LNCaP clone FGC (cell line): ENCODE measurements at regions not wholly inside any gene's neighbourhood (a gene's known extent, or its start where the extent isn't known, plus 50 kb on each side); places are given as distances from the start of the nearest gene placed in this dataset.
"Not testable (repeated sequence)": the region's sequence is repeated elsewhere in the genome, so short reads cannot be mapped to it uniquely, and the experiment has no call there.

Experiments
- DNase-seq: peaks from one replicate; pipeline ENCODE4 v3.0.0-alpha.2; 2011; ENCODE audit warnings: low read depth
- H3K4me3 ChIP-seq: 2 replicates; pipeline ENCODE4 v1.5.1; 2011; ENCODE audit warnings: mild to moderate bottlenecking, low read depth, low read length, control low read depth
- CTCF ChIP-seq: IDR thresholded peaks from 2 replicates; pipeline ENCODE4 v1.5.1; 2012; ENCODE audit warnings: mild to moderate bottlenecking; ENCODE audit not compliant: control insufficient read depth, insufficient read depth; ENCODE audit errors: extremely low read depth

- TF ChIP-seq CTCF = no peak
- DNase-seq = no peak
Measured at GRCh38 chr7:53237344-53237913, 202.0 kb downstream of the POM121L12 start.

GRCh38 chr7:53238021-53238605 lies 202.7 kb downstream of the POM121L12 start:
- TF ChIP-seq CTCF = no peak
- DNase-seq = no peak
- H3K4me3 ChIP-seq = no peak overlapping the region

More at GRCh38 chr7:53237344-53237913, 202.0 kb downstream of the POM121L12 start:
- H3K4me3 ChIP-seq = no peak overlapping the region

GRCh38 chr7:53239151-53239550 lies 203.7 kb downstream of the POM121L12 start:
- not testable (repeated sequence) for H3K4me3 ChIP-seq, DNase-seq

- no peak for TF ChIP-seq CTCF
- no peak overlapping the region for H3K4me3 ChIP-seq
- no peak for DNase-seq
Measured at GRCh38 chr7:53245721-53246120, 210.3 kb downstream of the POM121L12 start.

GRCh38 chr7:53246957-53247356 lies 211.5 kb downstream of the POM121L12 start:
- no peak for TF ChIP-seq CTCF
- DNase-seq = no peak

GRCh38 chr7:53252539-53252938 lies 217.1 kb downstream of the POM121L12 start:
- no peak overlapping the region for H3K4me3 ChIP-seq
- DNase-seq = no peak
- TF ChIP-seq CTCF = no peak

More at GRCh38 chr7:53246957-53247356, 211.5 kb downstream of the POM121L12 start:
- no peak overlapping the region for H3K4me3 ChIP-seq

- H3K4me3 ChIP-seq = no peak overlapping the region
- TF ChIP-seq CTCF = no peak
- no peak for DNase-seq
Measured at GRCh38 chr7:53272081-53272480, 236.6 kb downstream of the POM121L12 start.
